Upper lobe of left lung (tissue), 4 donors: ENCODE measurements at regions not wholly inside any gene's neighbourhood (a gene's known extent, or its start where the extent isn't known, plus 50 kb on each side); places are given as distances from the start of the nearest gene placed in this dataset.

ENCODE experiments used
- EP300 ChIP-seq, 4 donors: sonication (generic); formaldehyde crosslinking; IDR thresholded peaks; one replicate each; pipeline ENCODE4 v1.5.1; 2017; ENCODE audit warnings: antibody characterized with exemption in 4 of 4, control low read depth in 2 of 4
- POLR2A ChIP-seq, 4 donors: fragments of 450-650 bp; IDR thresholded peaks; one replicate each; pipeline ENCODE4 v1.5.1; 2016 to 2017; ENCODE audit warnings: antibody characterized with exemption in 4 of 4, mild to moderate bottlenecking in 2 of 4
- POLR2AphosphoS5 ChIP-seq, 2 donors: sonication (generic); formaldehyde crosslinking; IDR thresholded peaks; one replicate each; pipeline ENCODE4 v1.5.1; 2017; ENCODE audit warnings: antibody characterized with exemption in 2 of 2
- TF ChIP-seq, protein P1 (sequence below), 6 experiments: fragments of 450-650 bp in 4 of 6; fragments of 200-600 bp in 2 of 6; sonication (generic) in 2 of 6; IDR thresholded peaks; one replicate each; pipeline ENCODE4 v1.5.1; 2016 to 2019; ENCODE audit warnings: antibody characterized with exemption in 6 of 6

DNA sequence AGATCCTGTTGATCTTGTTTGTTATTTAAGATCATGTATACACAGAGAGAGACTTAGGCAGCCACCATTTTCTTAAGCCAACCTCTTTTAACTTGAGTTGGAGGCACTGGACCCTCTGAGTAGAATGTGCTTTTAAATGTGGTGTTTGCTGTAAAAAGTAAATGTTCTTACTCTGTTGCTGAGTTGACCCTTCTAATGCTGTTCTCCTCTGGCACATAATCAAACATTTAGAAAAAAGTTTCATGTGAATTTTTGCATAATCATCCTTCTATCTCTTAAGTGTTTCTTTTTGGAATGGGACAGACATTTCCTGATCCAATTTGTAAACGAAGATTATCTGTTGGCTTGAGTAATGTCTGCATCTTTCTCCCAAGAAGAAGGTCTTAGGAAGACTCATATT, 255.1 kb upstream of the ETAA1 start:
- TF ChIP-seq POLR2AphosphoS5 (IDR thresholded peaks at IDR 0.05) = no peak
- TF ChIP-seq, protein P1, sequence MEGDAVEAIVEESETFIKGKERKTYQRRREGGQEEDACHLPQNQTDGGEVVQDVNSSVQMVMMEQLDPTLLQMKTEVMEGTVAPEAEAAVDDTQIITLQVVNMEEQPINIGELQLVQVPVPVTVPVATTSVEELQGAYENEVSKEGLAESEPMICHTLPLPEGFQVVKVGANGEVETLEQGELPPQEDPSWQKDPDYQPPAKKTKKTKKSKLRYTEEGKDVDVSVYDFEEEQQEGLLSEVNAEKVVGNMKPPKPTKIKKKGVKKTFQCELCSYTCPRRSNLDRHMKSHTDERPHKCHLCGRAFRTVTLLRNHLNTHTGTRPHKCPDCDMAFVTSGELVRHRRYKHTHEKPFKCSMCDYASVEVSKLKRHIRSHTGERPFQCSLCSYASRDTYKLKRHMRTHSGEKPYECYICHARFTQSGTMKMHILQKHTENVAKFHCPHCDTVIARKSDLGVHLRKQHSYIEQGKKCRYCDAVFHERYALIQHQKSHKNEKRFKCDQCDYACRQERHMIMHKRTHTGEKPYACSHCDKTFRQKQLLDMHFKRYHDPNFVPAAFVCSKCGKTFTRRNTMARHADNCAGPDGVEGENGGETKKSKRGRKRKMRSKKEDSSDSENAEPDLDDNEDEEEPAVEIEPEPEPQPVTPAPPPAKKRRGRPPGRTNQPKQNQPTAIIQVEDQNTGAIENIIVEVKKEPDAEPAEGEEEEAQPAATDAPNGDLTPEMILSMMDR (IDR thresholded peaks at IDR 0.05) = no peak
- TF ChIP-seq POLR2A (IDR thresholded peaks at IDR 0.05) = no peak
- no peak for TF ChIP-seq EP300 (IDR thresholded peaks at IDR 0.05)
